Colonic mucosa (tissue), 4 donors: ENCODE measurements at regions not wholly inside any gene's neighbourhood (a gene's known extent, or its start where the extent isn't known, plus 50 kb on each side); places are given as distances from the start of the nearest gene placed in this dataset.
"Not testable (repeated sequence)": the region's sequence is repeated elsewhere in the genome, so short reads cannot be mapped to it uniquely, and the experiment has no call there.

Experiments
- DNase-seq: peaks from one replicate; pipeline ENCODE4 v3.0.0-alpha.2; 2020
- H3K27ac ChIP-seq: fragments of 200-600 bp; one replicate; pipeline ENCODE4 v1.8.0; 2021
- H3K27me3 ChIP-seq: fragments of 200-600 bp; one replicate; pipeline ENCODE4 v1.8.0; 2021
- H3K36me3 ChIP-seq: fragments of 200-600 bp; one replicate; pipeline ENCODE4 v1.8.0; 2021
- H3K4me1 ChIP-seq: fragments of 200-600 bp; one replicate; pipeline ENCODE4 v1.8.0; 2021; ENCODE audit warnings: mild to moderate bottlenecking
- H3K4me3 ChIP-seq: fragments of 200-600 bp; one replicate; pipeline ENCODE4 v1.8.0; 2021
- H3K9ac ChIP-seq, 2 donors: one replicate each; pipeline ENCODE4 v1.7.0; 2013; ENCODE audit warnings: control low read depth in 2 of 2, low read depth in 2 of 2, low read length in 2 of 2
- H3K9me3 ChIP-seq: fragments of 200-600 bp; one replicate; pipeline ENCODE4 v1.8.0; 2021
- intact Hi-C: fragments of 100-400 bp; cut with DNase I; formaldehyde crosslinking; loops from one replicate; pipeline ENCODE4 v1.14.1; 2022
- TF ChIP-seq, protein P1 (sequence below): fragments of 200-600 bp; IDR thresholded peaks from one replicate; pipeline ENCODE4 v1.8.0; 2022; ENCODE audit warnings: antibody characterized with exemption, mild to moderate bottlenecking
- donor health status: healthy.
- donor health status: DM: no; HTN: no; CAD: no.
- donor health status: DM: no; HTN: no; CAD: no.

DNA sequence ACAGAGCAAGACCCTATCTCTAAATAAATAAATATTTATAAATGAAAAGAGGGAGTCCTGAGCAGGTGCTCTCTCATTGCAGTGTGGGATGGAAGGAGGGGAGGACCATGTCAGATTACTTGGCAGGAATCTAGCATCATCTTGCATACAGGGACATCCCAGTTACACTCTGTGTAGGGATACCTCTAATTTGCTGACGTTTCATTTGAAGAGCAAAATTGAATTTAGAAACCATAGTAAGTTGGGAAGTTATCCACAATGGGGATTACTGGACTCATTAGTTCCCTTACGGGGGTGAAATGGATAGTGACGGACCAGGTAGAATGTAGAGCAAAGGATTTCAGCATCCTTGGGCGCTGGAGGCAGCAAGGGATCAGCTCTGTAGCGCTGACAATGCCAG, 52.1 kb downstream of the ARHGEF18 start:
- no peaks in the 10 kb centered on the region for H3K9me3 ChIP-seq
- no peak overlapping the region for H3K4me3 ChIP-seq
- intact Hi-C loops, result no loop called here
- H3K27me3 ChIP-seq, result no peaks in the 10 kb centered on the region
- no peaks in the 10 kb centered on the region for H3K4me1 ChIP-seq
- DNase-seq, result no peak
- no peak overlapping the region for H3K27ac ChIP-seq
- TF ChIP-seq, protein P1, sequence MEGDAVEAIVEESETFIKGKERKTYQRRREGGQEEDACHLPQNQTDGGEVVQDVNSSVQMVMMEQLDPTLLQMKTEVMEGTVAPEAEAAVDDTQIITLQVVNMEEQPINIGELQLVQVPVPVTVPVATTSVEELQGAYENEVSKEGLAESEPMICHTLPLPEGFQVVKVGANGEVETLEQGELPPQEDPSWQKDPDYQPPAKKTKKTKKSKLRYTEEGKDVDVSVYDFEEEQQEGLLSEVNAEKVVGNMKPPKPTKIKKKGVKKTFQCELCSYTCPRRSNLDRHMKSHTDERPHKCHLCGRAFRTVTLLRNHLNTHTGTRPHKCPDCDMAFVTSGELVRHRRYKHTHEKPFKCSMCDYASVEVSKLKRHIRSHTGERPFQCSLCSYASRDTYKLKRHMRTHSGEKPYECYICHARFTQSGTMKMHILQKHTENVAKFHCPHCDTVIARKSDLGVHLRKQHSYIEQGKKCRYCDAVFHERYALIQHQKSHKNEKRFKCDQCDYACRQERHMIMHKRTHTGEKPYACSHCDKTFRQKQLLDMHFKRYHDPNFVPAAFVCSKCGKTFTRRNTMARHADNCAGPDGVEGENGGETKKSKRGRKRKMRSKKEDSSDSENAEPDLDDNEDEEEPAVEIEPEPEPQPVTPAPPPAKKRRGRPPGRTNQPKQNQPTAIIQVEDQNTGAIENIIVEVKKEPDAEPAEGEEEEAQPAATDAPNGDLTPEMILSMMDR, result no peak
- H3K36me3 ChIP-seq, result no peaks in the 10 kb centered on the region
- no peak overlapping the region for H3K9ac ChIP-seq

GRCh38 chr19:7401694-7402093, 53.0 kb downstream of the ARHGEF18 start:
- H3K4me3 ChIP-seq, result no peak overlapping the region
- DNase-seq, result no peak
- TF ChIP-seq, protein P1, result no peak

DNA sequence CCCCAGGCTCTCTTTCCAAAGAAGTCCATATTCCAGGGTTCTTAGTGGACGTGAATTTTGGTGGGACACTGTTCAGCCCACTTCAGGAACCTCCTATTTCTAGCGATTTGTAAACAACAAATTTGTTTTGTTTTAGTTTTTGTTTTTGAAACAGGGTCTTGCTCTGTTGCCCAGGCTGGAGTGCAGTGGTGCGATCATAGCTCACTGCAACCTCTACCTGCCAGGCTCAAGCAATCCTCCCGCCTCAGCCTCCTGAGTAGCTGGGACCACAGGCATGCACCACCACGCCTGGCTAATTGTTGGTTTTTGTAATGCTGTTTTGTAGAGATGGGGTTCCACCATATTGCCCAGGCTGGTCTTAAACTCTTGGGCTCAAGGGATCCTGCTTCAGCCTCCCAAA, 56.7 kb downstream of the ARHGEF18 start:
- H3K27me3 ChIP-seq, H3K4me1 ChIP-seq, intact Hi-C loops, H3K9ac ChIP-seq, H3K4me3 ChIP-seq, H3K27ac ChIP-seq, H3K36me3 ChIP-seq, H3K9me3 ChIP-seq, DNase-seq: not testable (repeated sequence)

More at GRCh38 chr19:7401694-7402093, 53.0 kb downstream of the ARHGEF18 start:
- H3K4me1 ChIP-seq, result no peaks in the 10 kb centered on the region
- no peaks in the 10 kb centered on the region for H3K9me3 ChIP-seq
- H3K36me3 ChIP-seq, result no peaks in the 10 kb centered on the region
- intact Hi-C loops, result no loop called here
- H3K27ac ChIP-seq, result no peak overlapping the region
- H3K9ac ChIP-seq, result no peak overlapping the region
- no peaks in the 10 kb centered on the region for H3K27me3 ChIP-seq

GRCh38 chr19:7408251-7408650, 59.5 kb downstream of the ARHGEF18 start:
- H3K27me3 ChIP-seq, result no peaks in the 10 kb centered on the region
- H3K36me3 ChIP-seq, result no peaks in the 10 kb centered on the region
- H3K4me1 ChIP-seq, result no peaks in the 10 kb centered on the region
- H3K9me3 ChIP-seq, result no peaks in the 10 kb centered on the region
- DNase-seq, result no peak
- H3K9ac ChIP-seq, result no peak overlapping the region
- no peak overlapping the region for H3K4me3 ChIP-seq
- intact Hi-C loops, result no loop called here
- TF ChIP-seq, protein P1, result no peak
- H3K27ac ChIP-seq, result no peak overlapping the region

DNA sequence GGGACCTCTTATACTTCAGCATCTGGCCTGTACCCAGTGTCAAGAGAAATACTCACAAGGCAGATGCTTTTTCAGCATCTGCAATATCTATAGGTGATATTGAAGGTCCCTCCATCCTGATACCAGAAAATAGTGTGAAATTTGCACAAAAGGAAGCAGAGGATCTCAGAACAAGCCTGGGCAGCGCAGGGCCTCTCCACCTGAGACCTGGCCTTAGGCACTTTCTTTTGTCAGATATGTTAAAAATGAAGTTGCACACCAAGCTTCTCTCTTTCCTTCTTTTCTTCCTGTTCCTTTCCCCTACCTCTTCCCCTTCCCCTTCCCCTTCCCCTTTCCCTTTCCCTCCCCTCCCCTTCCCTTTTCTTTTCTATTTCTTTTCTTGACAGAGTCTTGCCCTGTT, 62.2 kb downstream of the ARHGEF18 start:
- H3K27ac ChIP-seq, result no peak overlapping the region
- H3K36me3 ChIP-seq, result no peaks in the 10 kb centered on the region

GRCh38 chr19:7413629-7414028, 64.9 kb downstream of the ARHGEF18 start:
- intact Hi-C loops, result no loop called here
- no peaks in the 10 kb centered on the region for H3K9me3 ChIP-seq
- no peak for DNase-seq
- TF ChIP-seq, protein P1, result no peak
- no peak overlapping the region for H3K9ac ChIP-seq
- no peaks in the 10 kb centered on the region for H3K4me1 ChIP-seq
- H3K4me3 ChIP-seq, result no peak overlapping the region
- no peaks in the 10 kb centered on the region for H3K27me3 ChIP-seq
- no peak overlapping the region for H3K27ac ChIP-seq
- no peaks in the 10 kb centered on the region for H3K36me3 ChIP-seq

More for the DNA sequence above, 62.2 kb downstream of the ARHGEF18 start:
- H3K4me1 ChIP-seq, result no peaks in the 10 kb centered on the region
- no peak overlapping the region for H3K9ac ChIP-seq
- H3K4me3 ChIP-seq, result no peak overlapping the region
- no peaks in the 10 kb centered on the region for H3K27me3 ChIP-seq
- H3K9me3 ChIP-seq, result no peaks in the 10 kb centered on the region
- no peak for DNase-seq
- intact Hi-C loops, result no loop called here
- TF ChIP-seq, protein P1, result no peak
